Adrenal gland (tissue), 9 donors: ENCODE measurements at regions not wholly inside any gene's neighbourhood (a gene's known extent, or its start where the extent isn't known, plus 50 kb on each side); places are given as distances from the start of the nearest gene placed in this dataset.

Source experiments
- DNase-seq, 7 donors: peaks; one replicate each; pipeline ENCODE4 v3.0.0-alpha.2; 2019 to 2020
- H3K27ac ChIP-seq, 5 donors: fragments of 200-600 bp; sonication (generic) in 4 of 5; 1 replicate in 3 of 5; 2 replicates in 2 of 5; pipeline versions ENCODE4 v1.5.1 to v1.8.0; 2016 to 2020; ENCODE audit warnings: mild to moderate bottlenecking in 1 of 5
- H3K27me3 ChIP-seq: fragments of 200-600 bp; 2 replicates; pipeline ENCODE4 v1.8.0; 2021
- H3K36me3 ChIP-seq, 2 donors: fragments of 200-600 bp; replicated peaks in 1 of 2; 1 replicate in 1 of 2; 2 replicates in 1 of 2; pipeline versions ENCODE4 v1.5.1 to v1.8.0; 2018 to 2022
- H3K4me1 ChIP-seq, 2 donors: fragments of 200-600 bp; replicated peaks in 1 of 2; 1 replicate in 1 of 2; 2 replicates in 1 of 2; pipeline versions ENCODE4 v1.5.1 to v1.8.0; 2018 to 2021
- H3K4me3 ChIP-seq, 4 donors: fragments of 200-600 bp; sonication (generic) in 3 of 4; one replicate each; pipeline ENCODE4 v1.5.1; 2016 to 2018
- H3K9me3 ChIP-seq, 3 donors: fragments of 200-600 bp; sonication (generic) in 1 of 3; replicated peaks in 1 of 3; 1 replicate in 2 of 3; 2 replicates in 1 of 3; pipeline versions ENCODE4 v1.5.1 to v1.8.0; 2016 to 2021
- CTCF ChIP-seq, 6 experiments: fragments of 450-650 bp in 4 of 6; fragments of 200-600 bp in 2 of 6; sonication (generic) in 1 of 6; IDR thresholded peaks; 1 replicate in 5 of 6; 2 replicates in 1 of 6; pipeline versions ENCODE4 v1.5.1 to v1.8.0; 2016 to 2021; ENCODE audit warnings: antibody characterized with exemption in 6 of 6, mild to moderate bottlenecking in 2 of 6, moderate library complexity in 1 of 6
- POLR2A ChIP-seq, 2 donors: fragments of 450-650 bp; IDR thresholded peaks; one replicate each; pipeline ENCODE4 v1.6.1; 2017; ENCODE audit warnings: antibody characterized with exemption in 2 of 2, mild to moderate bottlenecking in 2 of 2, moderate library complexity in 1 of 2
- WGBS, 4 donors: extraction: QIAGEN DNeasy Blood & Tissue Kit in 2 of 4; methylation state at CpG; one replicate each; pipeline versions ENCODE4 v1.1.5 to v1.1.7; 2013 to 2017; 5-methylcytosine and 5-hydroxymethylcytosine counted together
- intact Hi-C, 2 donors: fragments of 100-400 bp; cut with DNase I; formaldehyde crosslinking; loops; one replicate each; pipeline versions ENCODE4 v1.14.1 to v1.15.0; 2022 to 2023
- donor health status: healthy with polysubstance abuse.
- donor health status: Bipolar disorder and iron deficiency.
- donor health status: DM: yes; HTN: yes; CAD: no.
- donor health status: DM: no; HTN: no; CAD: no.
- donor health status: DM: no; HTN: no; CAD: no.

- Histone ChIP-seq H3K36me3 (no peaks in the 10 kb centered on the region), H3K27me3 (no peaks in the 10 kb centered on the region), H3K4me3 (no peak overlapping the region), H3K9me3 (peaks cover 0 to 9% (median 0%) of the 10 kb centered on the region in 3 donors), H3K4me1 (no peaks in the 10 kb centered on the region), H3K27ac (no peak overlapping the region)
- no peak for TF ChIP-seq POLR2A (IDR thresholded peaks at IDR 0.05)
- no peak for TF ChIP-seq CTCF (IDR thresholded peaks at IDR 0.05)
- intact Hi-C loops: no loop called here
- no peak for DNase-seq
Measured at GRCh38 chr3:145243875-145244274, 917.1 kb downstream of the PLOD2 start.

GRCh38 chr3:145244327-145244726 is 916.7 kb downstream of the PLOD2 start:
- no peaks in the 10 kb centered on the region for H3K4me1 ChIP-seq
- DNase-seq: no peak
- peaks cover 0 to 9% (median 0%) of the 10 kb centered on the region in 3 donors for H3K9me3 ChIP-seq
- TF ChIP-seq POLR2A (IDR thresholded peaks at IDR 0.05) (no peak), CTCF (IDR thresholded peaks at IDR 0.05) (no peak)
- no peaks in the 10 kb centered on the region for H3K27me3 ChIP-seq
- WGBS, 4 donors: 55 to 77% (median 68%) methylated on average over 1 of the region's 1 CpG
- H3K27ac ChIP-seq: no peak overlapping the region
- no peak overlapping the region for H3K4me3 ChIP-seq
- no peaks in the 10 kb centered on the region for H3K36me3 ChIP-seq
- intact Hi-C loops: no loop called here

- DNase-seq: no peak
- H3K27me3 ChIP-seq: no peaks in the 10 kb centered on the region
- H3K4me3 ChIP-seq: no peak overlapping the region
- no peaks in the 10 kb centered on the region for H3K4me1 ChIP-seq
- no peak overlapping the region for H3K27ac ChIP-seq
- intact Hi-C loops: no loop called here
- no peak for TF ChIP-seq CTCF (IDR thresholded peaks at IDR 0.05)
- no peak for TF ChIP-seq POLR2A (IDR thresholded peaks at IDR 0.05)
- H3K36me3 ChIP-seq: no peaks in the 10 kb centered on the region
- WGBS, 4 donors: 69 to 93% (median 83%) methylated on average over 1 of the region's 1 CpG
- H3K9me3 ChIP-seq: peaks cover 0 to 12% (median 0%) of the 10 kb centered on the region in 3 donors
Measured at GRCh38 chr3:145246291-145246690, 914.7 kb downstream of the PLOD2 start.

- TF ChIP-seq POLR2A (IDR thresholded peaks at IDR 0.05) (no peak), CTCF (IDR thresholded peaks at IDR 0.05) (no peak)
- no peaks in the 10 kb centered on the region for H3K36me3 ChIP-seq
- H3K4me3 ChIP-seq: no peak overlapping the region
- intact Hi-C loops: no loop called here
- H3K27ac ChIP-seq: no peak overlapping the region
- no peaks in the 10 kb centered on the region for H3K4me1 ChIP-seq
- no peaks in the 10 kb centered on the region for H3K27me3 ChIP-seq
- H3K9me3 ChIP-seq: peaks cover 0 to 12% (median 0%) of the 10 kb centered on the region in 3 donors
- no peak for DNase-seq
Measured at GRCh38 chr3:145248928-145249327, 912.1 kb downstream of the PLOD2 start.
